Tibial nerve (tissue), 4 donors: ENCODE measurements at regions not wholly inside any gene's neighbourhood (a gene's known extent, or its start where the extent isn't known, plus 50 kb on each side); places are given as distances from the start of the nearest gene placed in this dataset.

Experiments
- EP300 ChIP-seq, 2 donors: sonication (generic); formaldehyde crosslinking; IDR thresholded peaks; one replicate each; pipeline ENCODE4 v1.6.1; 2017; ENCODE audit warnings: antibody characterized with exemption in 2 of 2, mild to moderate bottlenecking in 1 of 2
- POLR2A ChIP-seq, 2 donors: fragments of 450-650 bp; IDR thresholded peaks; one replicate each; pipeline ENCODE4 v1.6.1; 2017; ENCODE audit warnings: antibody characterized with exemption in 2 of 2, mild to moderate bottlenecking in 2 of 2, moderate library complexity in 2 of 2
- TF ChIP-seq, protein P1 (sequence below), 5 experiments: fragments of 200-600 bp in 3 of 5; fragments of 450-650 bp in 2 of 5; sonication (generic) in 3 of 5; IDR thresholded peaks; one replicate each; pipeline ENCODE4 v1.5.1; 2016 to 2019; ENCODE audit warnings: antibody characterized with exemption in 5 of 5, mild to moderate bottlenecking in 3 of 5, moderate library complexity in 2 of 5

DNA sequence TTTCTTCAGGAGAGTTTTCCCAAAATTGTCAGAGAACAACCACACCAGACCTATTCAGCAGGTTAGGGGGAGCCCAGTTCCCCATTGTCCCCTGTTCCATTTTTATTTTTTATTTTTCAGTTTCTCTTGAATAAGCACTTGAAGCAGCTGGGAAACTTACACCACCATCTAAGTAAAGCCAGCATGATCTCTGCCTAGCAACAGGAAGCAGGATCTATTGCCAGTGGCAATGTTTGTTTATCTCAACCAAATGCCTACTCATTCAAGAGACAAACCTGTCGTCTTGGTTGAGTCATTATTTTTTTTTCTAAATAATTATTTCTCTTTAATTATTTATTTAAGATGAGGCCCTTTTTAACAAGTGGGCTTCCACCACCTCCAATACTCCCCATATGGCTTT, 379.3 kb downstream of the PLK2 start:
- TF ChIP-seq, protein P1, sequence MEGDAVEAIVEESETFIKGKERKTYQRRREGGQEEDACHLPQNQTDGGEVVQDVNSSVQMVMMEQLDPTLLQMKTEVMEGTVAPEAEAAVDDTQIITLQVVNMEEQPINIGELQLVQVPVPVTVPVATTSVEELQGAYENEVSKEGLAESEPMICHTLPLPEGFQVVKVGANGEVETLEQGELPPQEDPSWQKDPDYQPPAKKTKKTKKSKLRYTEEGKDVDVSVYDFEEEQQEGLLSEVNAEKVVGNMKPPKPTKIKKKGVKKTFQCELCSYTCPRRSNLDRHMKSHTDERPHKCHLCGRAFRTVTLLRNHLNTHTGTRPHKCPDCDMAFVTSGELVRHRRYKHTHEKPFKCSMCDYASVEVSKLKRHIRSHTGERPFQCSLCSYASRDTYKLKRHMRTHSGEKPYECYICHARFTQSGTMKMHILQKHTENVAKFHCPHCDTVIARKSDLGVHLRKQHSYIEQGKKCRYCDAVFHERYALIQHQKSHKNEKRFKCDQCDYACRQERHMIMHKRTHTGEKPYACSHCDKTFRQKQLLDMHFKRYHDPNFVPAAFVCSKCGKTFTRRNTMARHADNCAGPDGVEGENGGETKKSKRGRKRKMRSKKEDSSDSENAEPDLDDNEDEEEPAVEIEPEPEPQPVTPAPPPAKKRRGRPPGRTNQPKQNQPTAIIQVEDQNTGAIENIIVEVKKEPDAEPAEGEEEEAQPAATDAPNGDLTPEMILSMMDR (IDR thresholded peaks at IDR 0.05): no peak
- TF ChIP-seq POLR2A (IDR thresholded peaks at IDR 0.05) (no peak), EP300 (IDR thresholded peaks at IDR 0.05) (no peak)
